ENCODE measurements at regions not wholly inside any gene's neighbourhood (a gene's known extent, or its start where the extent isn't known, plus 50 kb on each side); places are given as distances from the start of the nearest gene placed in this dataset.
"Not testable (repeated sequence)": the region's sequence is repeated elsewhere in the genome, so short reads cannot be mapped to it uniquely, and the experiment has no call there.

- not testable (repeated sequence) for DNase-seq (ENCODE audit: low spot score, unreplicated experiment); H3K36me3 Mint-ChIP-seq (ENCODE audit: insufficient read depth); H3K27me3 Mint-ChIP-seq; H3K4me3 Mint-ChIP-seq (ENCODE audit: low read depth); H3K27ac Mint-ChIP-seq; H3K4me1 Mint-ChIP-seq (ENCODE audit: low read depth)
- peaks cover 13% of the 10 kb centered on the region for H3K9me3 Mint-ChIP-seq (ENCODE audit: low read depth)
Measured at GRCh38 chr14:105706701-105707019, 180.3 kb downstream of the TMEM121 start.

GRCh38 chr14:105707099-105707498 lies 180.7 kb downstream of the TMEM121 start:
- not testable (repeated sequence) for H3K27me3 Mint-ChIP-seq; H3K9me3 Mint-ChIP-seq (ENCODE audit: low read depth); H3K4me3 Mint-ChIP-seq (ENCODE audit: low read depth); DNase-seq (ENCODE audit: low spot score, unreplicated experiment); H3K27ac Mint-ChIP-seq; H3K4me1 Mint-ChIP-seq (ENCODE audit: low read depth); H3K36me3 Mint-ChIP-seq (ENCODE audit: insufficient read depth)

- H3K4me3 Mint-ChIP-seq (ENCODE audit: low read depth); H3K4me1 Mint-ChIP-seq (ENCODE audit: low read depth); H3K36me3 Mint-ChIP-seq (ENCODE audit: insufficient read depth); H3K27me3 Mint-ChIP-seq; H3K27ac Mint-ChIP-seq; H3K9me3 Mint-ChIP-seq (ENCODE audit: low read depth); DNase-seq (ENCODE audit: low spot score, unreplicated experiment): not testable (repeated sequence)
Measured at GRCh38 chr14:105707723-105708151, 181.4 kb downstream of the TMEM121 start.

- not testable (repeated sequence) for H3K9me3 Mint-ChIP-seq (ENCODE audit: low read depth); H3K27me3 Mint-ChIP-seq; DNase-seq (ENCODE audit: low spot score, unreplicated experiment); H3K36me3 Mint-ChIP-seq (ENCODE audit: insufficient read depth); H3K27ac Mint-ChIP-seq; H3K4me3 Mint-ChIP-seq (ENCODE audit: low read depth); H3K4me1 Mint-ChIP-seq (ENCODE audit: low read depth)
Measured at GRCh38 chr14:105708251-105709134, 182.1 kb downstream of the TMEM121 start.

- no peak for TF ChIP-seq CTCF (IDR thresholded peaks at IDR 0.05; ENCODE audit: unreplicated experiment)
- H3K4me3 Mint-ChIP-seq (ENCODE audit: low read depth) = no peak overlapping the region
- no peak overlapping the region for H3K27ac Mint-ChIP-seq
- no peak for DNase-seq (ENCODE audit: low spot score, unreplicated experiment)
- peaks cover 9% of the 10 kb centered on the region for H3K9me3 Mint-ChIP-seq (ENCODE audit: low read depth)
- H3K36me3 Mint-ChIP-seq (ENCODE audit: insufficient read depth) = peaks cover 4% of the 10 kb centered on the region
- H3K27me3 Mint-ChIP-seq = no peaks in the 10 kb centered on the region
- H3K4me1 Mint-ChIP-seq (ENCODE audit: low read depth) = no peaks in the 10 kb centered on the region
Measured at GRCh38 chr14:105709281-105710118, 183.1 kb downstream of the TMEM121 start.

GRCh38 chr14:105710119-105711043 lies 184.0 kb downstream of the TMEM121 start:
- no peak for DNase-seq (ENCODE audit: low spot score, unreplicated experiment)
- H3K4me1 Mint-ChIP-seq (ENCODE audit: low read depth) = no peaks in the 10 kb centered on the region
- H3K4me3 Mint-ChIP-seq (ENCODE audit: low read depth) = no peak overlapping the region
- TF ChIP-seq CTCF (IDR thresholded peaks at IDR 0.05; ENCODE audit: unreplicated experiment) = no peak
- H3K9me3 Mint-ChIP-seq (ENCODE audit: low read depth) = peaks cover 4% of the 10 kb centered on the region
- H3K27ac Mint-ChIP-seq = no peak overlapping the region
- no peaks in the 10 kb centered on the region for H3K27me3 Mint-ChIP-seq
- peaks cover 2% of the 10 kb centered on the region for H3K36me3 Mint-ChIP-seq (ENCODE audit: insufficient read depth)

Data from progenitor cell of endocrine pancreas (in vitro differentiated cells).